Loucy (cell line): ENCODE measurements at regions not wholly inside any gene's neighbourhood (a gene's known extent, or its start where the extent isn't known, plus 50 kb on each side); places are given as distances from the start of the nearest gene placed in this dataset.

Source experiments
- H2AFZ ChIP-seq: fragments of 200-600 bp; sonication (generic); 2 replicates; pipeline ENCODE4 v1.6.0; 2016; ENCODE audit warnings: antibody characterized with exemption, mild to moderate bottlenecking, low read length, moderate library complexity
- H3F3A ChIP-seq: fragments of 200-600 bp; 2 replicates; pipeline ENCODE4 v1.6.0; 2016; ENCODE audit warnings: antibody characterized with exemption, low read depth, mild to moderate bottlenecking
- H3K27me3 ChIP-seq: fragments of 200-600 bp; sonication (generic); 2 replicates; pipeline ENCODE4 v1.6.1; 2014; ENCODE audit warnings: low read length, mild to moderate bottlenecking; ENCODE audit not compliant: insufficient read depth, poor library complexity, severe bottlenecking
- H3K36me3 ChIP-seq: fragments of 200-600 bp; sonication (generic); 2 replicates; pipeline ENCODE4 v1.6.1; 2016; ENCODE audit warnings: low read length; ENCODE audit not compliant: insufficient read depth
- H3K4me1 ChIP-seq: fragments of 200-600 bp; sonication (generic); 2 replicates; pipeline ENCODE4 v1.5.1; 2014; ENCODE audit warnings: low read length, mild to moderate bottlenecking; ENCODE audit not compliant: insufficient read depth, poor library complexity, severe bottlenecking
- H3K4me2 ChIP-seq: fragments of 200-600 bp; sonication (generic); 2 replicates; pipeline ENCODE4 v1.6.0; 2014; ENCODE audit warnings: antibody characterized with exemption, low read length, low read depth, mild to moderate bottlenecking; ENCODE audit not compliant: poor library complexity, severe bottlenecking
- H3K4me3 ChIP-seq: fragments of 200-600 bp; sonication (generic); 2 replicates; pipeline ENCODE4 v1.5.1; 2014; ENCODE audit warnings: low read length, mild to moderate bottlenecking, mixed read lengths; ENCODE audit not compliant: poor library complexity, severe bottlenecking
- H3K79me2 ChIP-seq: fragments of 200-600 bp; sonication (generic); 2 replicates; pipeline ENCODE4 v1.6.1; 2014; ENCODE audit warnings: low read length; ENCODE audit not compliant: insufficient read depth
- H3K9ac ChIP-seq: fragments of 200-600 bp; sonication (generic); 2 replicates; pipeline ENCODE4 v1.6.0; 2014; ENCODE audit warnings: mild to moderate bottlenecking, low read depth, low read length, moderate library complexity; ENCODE audit not compliant: poor library complexity, severe bottlenecking
- H3K9me2 ChIP-seq: fragments of 200-600 bp; sonication (generic); replicated peaks from 2 replicates; pipeline ENCODE4 v1.6.1; 2016; ENCODE audit warnings: low read depth, low read length, mixed read lengths
- H3K9me3 ChIP-seq: fragments of 200-600 bp; sonication (generic); 2 replicates; pipeline ENCODE4 v1.6.1; 2014; ENCODE audit warnings: mild to moderate bottlenecking, antibody characterized with exemption, low read length, low read depth; ENCODE audit not compliant: insufficient read depth
- H4K20me1 ChIP-seq: fragments of 200-600 bp; sonication (generic); 2 replicates; pipeline ENCODE4 v1.6.0; 2014; ENCODE audit warnings: antibody characterized with exemption, low read length, mild to moderate bottlenecking; ENCODE audit not compliant: insufficient read depth, poor library complexity, severe bottlenecking
- EZH2phosphoT487 ChIP-seq: fragments of 200-600 bp; IDR thresholded peaks from 2 replicates; pipeline ENCODE4 v1.6.1; 2018; ENCODE audit warnings: antibody characterized with exemption, mild to moderate bottlenecking, moderate library complexity, borderline replicate concordance
- TF ChIP-seq, protein P1 (sequence below): fragments of 200-600 bp; sonication (generic); conservative IDR thresholded peaks from 2 replicates; pipeline ENCODE4 v1.5.1; 2014; ENCODE audit warnings: mild to moderate bottlenecking, antibody characterized with exemption, low read length

GRCh38 chr16:5575121-5575520 lies 477.5 kb upstream of the EEF2KMT start:
- TF ChIP-seq EZH2phosphoT487: no peak
- Histone ChIP-seq H3K4me2 (no peak overlapping the region), H3K9me2 (no peaks in the 10 kb centered on the region), H3F3A (no peaks in the 10 kb centered on the region), H3K36me3 (no peaks in the 10 kb centered on the region), H2AFZ (no peak overlapping the region), H3K79me2 (no peaks in the 10 kb centered on the region), H3K9me3 (no peaks in the 10 kb centered on the region), H3K4me1 (no peaks in the 10 kb centered on the region), H3K4me3 (no peak overlapping the region), H4K20me1 (no peaks in the 10 kb centered on the region), H3K9ac (no peak overlapping the region), H3K27me3 (no peaks in the 10 kb centered on the region)

DNA sequence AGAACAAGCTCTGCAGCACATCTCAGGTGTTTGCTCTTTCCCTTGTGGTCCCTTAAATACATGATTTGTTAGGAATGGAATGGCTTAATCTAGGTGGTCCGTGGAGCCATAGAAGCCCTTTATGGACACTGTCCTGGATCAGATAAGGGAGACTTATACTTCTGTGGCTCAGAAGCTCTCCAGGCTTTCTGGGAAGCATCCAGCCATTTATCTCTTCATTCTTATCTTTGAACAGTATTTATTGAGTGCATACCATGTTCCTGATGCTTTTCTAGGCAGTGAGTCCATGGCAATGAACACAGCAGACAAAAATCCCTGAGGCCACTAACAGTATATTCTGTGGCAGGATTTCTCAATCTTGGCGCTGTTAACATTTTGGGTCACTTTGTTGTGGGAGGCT lies 474.5 kb upstream of the EEF2KMT start:
- Histone ChIP-seq H3K79me2 (no peaks in the 10 kb centered on the region), H3K9ac (no peak overlapping the region), H3K9me3 (no peaks in the 10 kb centered on the region), H3F3A (no peaks in the 10 kb centered on the region), H3K4me1 (no peaks in the 10 kb centered on the region), H2AFZ (no peak overlapping the region), H4K20me1 (no peaks in the 10 kb centered on the region), H3K4me2 (no peak overlapping the region), H3K4me3 (no peak overlapping the region), H3K27me3 (no peaks in the 10 kb centered on the region), H3K36me3 (no peaks in the 10 kb centered on the region), H3K9me2 (no peaks in the 10 kb centered on the region)
- TF ChIP-seq EZH2phosphoT487: no peak

DNA sequence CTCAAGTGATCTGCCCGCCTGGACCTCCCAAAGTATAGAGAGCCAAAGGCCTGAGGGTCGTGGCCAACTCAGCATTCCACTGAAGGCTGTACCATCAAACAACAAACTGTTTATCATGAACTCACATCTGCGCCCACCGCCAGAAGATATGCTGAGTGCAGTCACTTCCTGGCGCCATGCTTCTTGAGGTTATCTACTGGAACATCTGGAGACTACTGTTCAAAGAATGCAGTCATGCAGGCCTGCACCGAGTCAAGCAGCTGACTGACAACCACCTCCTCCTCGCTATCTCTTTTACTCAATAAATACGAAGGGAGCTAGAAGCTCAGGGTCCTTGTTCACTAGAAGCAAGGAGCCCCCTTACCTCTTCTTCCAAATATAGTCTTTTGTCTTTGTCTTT lies 473.9 kb upstream of the EEF2KMT start:
- Histone ChIP-seq H3K79me2 (no peaks in the 10 kb centered on the region), H3F3A (no peaks in the 10 kb centered on the region), H3K9me3 (no peaks in the 10 kb centered on the region), H3K4me1 (no peaks in the 10 kb centered on the region), H3K27me3 (no peaks in the 10 kb centered on the region), H3K4me3 (no peak overlapping the region), H2AFZ (no peak overlapping the region), H4K20me1 (no peaks in the 10 kb centered on the region), H3K36me3 (no peaks in the 10 kb centered on the region), H3K9me2 (no peaks in the 10 kb centered on the region), H3K4me2 (no peak overlapping the region), H3K9ac (no peak overlapping the region)
- TF ChIP-seq EZH2phosphoT487: no peak
- TF ChIP-seq, protein P1, sequence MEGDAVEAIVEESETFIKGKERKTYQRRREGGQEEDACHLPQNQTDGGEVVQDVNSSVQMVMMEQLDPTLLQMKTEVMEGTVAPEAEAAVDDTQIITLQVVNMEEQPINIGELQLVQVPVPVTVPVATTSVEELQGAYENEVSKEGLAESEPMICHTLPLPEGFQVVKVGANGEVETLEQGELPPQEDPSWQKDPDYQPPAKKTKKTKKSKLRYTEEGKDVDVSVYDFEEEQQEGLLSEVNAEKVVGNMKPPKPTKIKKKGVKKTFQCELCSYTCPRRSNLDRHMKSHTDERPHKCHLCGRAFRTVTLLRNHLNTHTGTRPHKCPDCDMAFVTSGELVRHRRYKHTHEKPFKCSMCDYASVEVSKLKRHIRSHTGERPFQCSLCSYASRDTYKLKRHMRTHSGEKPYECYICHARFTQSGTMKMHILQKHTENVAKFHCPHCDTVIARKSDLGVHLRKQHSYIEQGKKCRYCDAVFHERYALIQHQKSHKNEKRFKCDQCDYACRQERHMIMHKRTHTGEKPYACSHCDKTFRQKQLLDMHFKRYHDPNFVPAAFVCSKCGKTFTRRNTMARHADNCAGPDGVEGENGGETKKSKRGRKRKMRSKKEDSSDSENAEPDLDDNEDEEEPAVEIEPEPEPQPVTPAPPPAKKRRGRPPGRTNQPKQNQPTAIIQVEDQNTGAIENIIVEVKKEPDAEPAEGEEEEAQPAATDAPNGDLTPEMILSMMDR: no peak

- Histone ChIP-seq H3K36me3 (no peaks in the 10 kb centered on the region), H3K79me2 (no peaks in the 10 kb centered on the region), H3K9ac (no peak overlapping the region), H3K9me3 (no peaks in the 10 kb centered on the region), H4K20me1 (no peaks in the 10 kb centered on the region), H3K4me3 (no peak overlapping the region), H3K9me2 (no peaks in the 10 kb centered on the region), H2AFZ (no peak overlapping the region), H3K27me3 (no peaks in the 10 kb centered on the region), H3K4me2 (no peak overlapping the region), H3K4me1 (no peaks in the 10 kb centered on the region), H3F3A (no peaks in the 10 kb centered on the region)
- TF ChIP-seq EZH2phosphoT487: no peak
- TF ChIP-seq, protein P1: no peak
These were observed 464.2 kb upstream of the EEF2KMT start for GRCh38 chr16:5561800-5562199.
